ENCODE measurements at regions not wholly inside any gene's neighbourhood (a gene's known extent, or its start where the extent isn't known, plus 50 kb on each side); places are given as distances from the start of the nearest gene placed in this dataset.

- DNase-seq (ENCODE audit: low read depth in 1 of 2, low spot score in 1 of 2): peak; percentile 34 to 89
- in situ Hi-C loops (cut with HindIII; ENCODE audit: low pct_unique_long_range_greater_than_20kb, low sequenced_read_pairs): no loop called here
- TF ChIP-seq JUND (IDR thresholded peaks at IDR 0.05; ENCODE audit: low read depth): no peak
These were observed 61.0 kb upstream of the ATP1A1 start for GRCh38 chr1:116311756-116312680.

- in situ Hi-C loops (cut with HindIII; ENCODE audit: low pct_unique_long_range_greater_than_20kb, low sequenced_read_pairs): no loop called here
- no peak for DNase-seq (ENCODE audit: low read depth in 1 of 2, low spot score in 1 of 2)
- no peak for TF ChIP-seq JUND (IDR thresholded peaks at IDR 0.05; ENCODE audit: low read depth)
These were observed 60.4 kb upstream of the ATP1A1 start for GRCh38 chr1:116312681-116313069.

GRCh38 chr1:116313776-116314175 is 59.3 kb upstream of the ATP1A1 start:
- DNase-seq (ENCODE audit: low read depth in 1 of 2, low spot score in 1 of 2): no peak
- in situ Hi-C loops (cut with HindIII; ENCODE audit: low pct_unique_long_range_greater_than_20kb, low sequenced_read_pairs): no loop called here
- TF ChIP-seq JUND (IDR thresholded peaks at IDR 0.05; ENCODE audit: low read depth): no peak

GRCh38 chr1:116314305-116314919 is 58.6 kb upstream of the ATP1A1 start:
- DNase-seq (ENCODE audit: low read depth in 1 of 2, low spot score in 1 of 2): no peak
- no peak for TF ChIP-seq JUND (IDR thresholded peaks at IDR 0.05; ENCODE audit: low read depth)
- in situ Hi-C loops (cut with HindIII; ENCODE audit: low pct_unique_long_range_greater_than_20kb, low sequenced_read_pairs): no loop called here

GRCh38 chr1:116316373-116316772 is 56.7 kb upstream of the ATP1A1 start:
- DNase-seq (ENCODE audit: low read depth in 1 of 2, low spot score in 1 of 2): no peak
- TF ChIP-seq JUND (IDR thresholded peaks at IDR 0.05; ENCODE audit: low read depth): no peak
- in situ Hi-C loops (cut with HindIII; ENCODE audit: low pct_unique_long_range_greater_than_20kb, low sequenced_read_pairs): no loop called here

- TF ChIP-seq JUND (IDR thresholded peaks at IDR 0.05; ENCODE audit: low read depth): no peak
- no peak for DNase-seq (ENCODE audit: low read depth in 1 of 2, low spot score in 1 of 2)
- in situ Hi-C loops (cut with HindIII; ENCODE audit: low pct_unique_long_range_greater_than_20kb, low sequenced_read_pairs): no loop called here
These were observed 54.1 kb upstream of the ATP1A1 start for GRCh38 chr1:116318897-116319296.

GRCh38 chr1:116320874-116321273 is 52.2 kb upstream of the ATP1A1 start:
- DNase-seq (ENCODE audit: low read depth in 1 of 2, low spot score in 1 of 2): no peak
- in situ Hi-C loops (cut with HindIII; ENCODE audit: low pct_unique_long_range_greater_than_20kb, low sequenced_read_pairs): no loop called here
- TF ChIP-seq JUND (IDR thresholded peaks at IDR 0.05; ENCODE audit: low read depth): no peak

GRCh38 chr1:116321766-116322175 is 51.3 kb upstream of the ATP1A1 start:
- no peak for DNase-seq (ENCODE audit: low read depth in 1 of 2, low spot score in 1 of 2)
- TF ChIP-seq JUND (IDR thresholded peaks at IDR 0.05; ENCODE audit: low read depth): no peak
- in situ Hi-C loops (cut with HindIII; ENCODE audit: low pct_unique_long_range_greater_than_20kb, low sequenced_read_pairs): no loop called here

- in situ Hi-C loops (cut with HindIII; ENCODE audit: low pct_unique_long_range_greater_than_20kb, low sequenced_read_pairs): no loop called here
- TF ChIP-seq JUND (IDR thresholded peaks at IDR 0.05; ENCODE audit: low read depth): no peak
These were observed 50.2 kb upstream of the ATP1A1 start for GRCh38 chr1:116322752-116323405.

More at GRCh38 chr1:116322752-116323405, 50.2 kb upstream of the ATP1A1 start:
- DNase-seq (ENCODE audit: low read depth in 1 of 2, low spot score in 1 of 2): no peak

All from T47D (cell line).